B cell (primary cell): ENCODE measurements at regions not wholly inside any gene's neighbourhood (a gene's known extent, or its start where the extent isn't known, plus 50 kb on each side); places are given as distances from the start of the nearest gene placed in this dataset.

Experiments
- ATAC-seq: fragments of 200-7000 bp; cut with Tn5 transposase; one replicate; pipeline ENCODE4 v1.10.0; 2021; ENCODE audit warnings: low read depth, mild to moderate bottlenecking, moderate number of reproducible peaks, moderate library complexity
- CTCF ChIA-PET: fragments of 350-600 bp; sonication (Branson Sonifier 250); formaldehyde crosslinking; loops from one replicate; lab custom pipeline; 2021; ENCODE audit warnings: antibody characterized with exemption, inconsistent platforms; lab: Charles Lee
- POLR2A ChIA-PET: fragments of 350-600 bp; sonication (Branson Sonifier 250); formaldehyde crosslinking; loops from one replicate; lab custom pipeline; 2021; ENCODE audit warnings: antibody characterized with exemption; lab: Charles Lee
- DNase-seq: peaks from one replicate; pipeline ENCODE4 v3.0.0; 2013
- H2AFZ ChIP-seq: 2 replicates; pipeline ENCODE4 v1.6.1; 2012; ENCODE audit warnings: mild to moderate bottlenecking, low read depth, low read length; ENCODE audit not compliant: insufficient read depth, poor library complexity, severe bottlenecking
- H3K27ac ChIP-seq, 2 donors: 1 replicate in 1 of 2; 2 replicates in 1 of 2; pipeline ENCODE4 v1.5.1; 2012 to 2013; ENCODE audit warnings: low read length in 2 of 2, mild to moderate bottlenecking in 2 of 2, moderate library complexity in 1 of 2
- H3K27me3 ChIP-seq, 4 experiments: fragments of 200-600 bp in 1 of 4; sonication (generic) in 1 of 4; replicated peaks in 1 of 4; 1 replicate in 2 of 4; 2 replicates in 2 of 4; pipeline versions ENCODE4 v1.6.1 to v1.7.0; 2013 to 2016; ENCODE audit warnings: low read length in 3 of 4, mild to moderate bottlenecking in 2 of 4, mixed read lengths in 1 of 4, moderate library complexity in 1 of 4; ENCODE audit not compliant: insufficient read depth in 4 of 4, control insufficient read depth in 3 of 4; ENCODE audit errors: control extremely low read depth in 1 of 4
- H3K36me3 ChIP-seq, 2 experiments: replicated peaks in 1 of 2; 1 replicate in 1 of 2; 2 replicates in 1 of 2; pipeline versions ENCODE4 v1.6.1 to v1.7.1; 2013; ENCODE audit warnings: low read length in 1 of 2; ENCODE audit not compliant: insufficient read depth in 2 of 2, control insufficient read depth in 1 of 2; ENCODE audit errors: control extremely low read depth in 1 of 2, extremely low read depth in 1 of 2
- H3K4me1 ChIP-seq, 2 donors: fragments of 200-600 bp in 1 of 2; sonication (generic) in 1 of 2; 1 replicate in 1 of 2; 2 replicates in 1 of 2; pipeline versions ENCODE4 v1.5.1 to v1.6.1; 2013 to 2017; ENCODE audit warnings: low read length in 2 of 2; ENCODE audit not compliant: control insufficient read depth in 2 of 2, insufficient read depth in 2 of 2
- H3K4me2 ChIP-seq: replicated peaks from 2 replicates; pipeline ENCODE3; 2012; ENCODE audit warnings: mild to moderate bottlenecking, low read depth, low read length; ENCODE audit not compliant: poor library complexity, severe bottlenecking
- H3K4me3 ChIP-seq, 5 experiments: fragments of 200-600 bp in 1 of 5; sonication (generic) in 1 of 5; 1 replicate in 3 of 5; 2 replicates in 2 of 5; pipeline versions ENCODE4 v1.5.1 to v1.7.0; 2011 to 2016; ENCODE audit warnings: low read length in 4 of 5, mild to moderate bottlenecking in 4 of 5, low read depth in 2 of 5, control low read depth in 1 of 5, moderate library complexity in 1 of 5; ENCODE audit not compliant: insufficient read depth in 1 of 5; ENCODE audit errors: control extremely low read depth in 1 of 5, extremely low read depth in 1 of 5
- H3K79me2 ChIP-seq: fragments of 200-600 bp; sonication (generic); one replicate; pipeline ENCODE4 v1.6.0; 2016; ENCODE audit warnings: low read length; ENCODE audit not compliant: control insufficient read depth, insufficient read depth
- H3K9ac ChIP-seq: fragments of 200-600 bp; sonication (generic); 2 replicates; pipeline ENCODE4 v1.6.1; 2017; ENCODE audit warnings: mild to moderate bottlenecking, low read length, moderate library complexity
- H3K9me3 ChIP-seq, 3 donors: one replicate each; pipeline versions ENCODE4 v1.6.1 to v1.7.1; 2013; ENCODE audit warnings: low read length in 2 of 3; ENCODE audit not compliant: control insufficient read depth in 2 of 3, insufficient read depth in 1 of 3; ENCODE audit errors: control extremely low read depth in 1 of 3
- H4K20me1 ChIP-seq: 2 replicates; pipeline ENCODE4 v1.6.0; 2012; ENCODE audit warnings: mild to moderate bottlenecking, low read length; ENCODE audit not compliant: insufficient read depth, control insufficient read depth, poor library complexity, severe bottlenecking
- H3K27ac Mint-ChIP-seq: one replicate; pipeline ENCODE4 v1.8.0; 2021; ENCODE audit warnings: mixed read lengths
- H3K27me3 Mint-ChIP-seq: one replicate; pipeline ENCODE4 v1.8.0; 2021; ENCODE audit warnings: mixed read lengths
- H3K4me1 Mint-ChIP-seq: one replicate; pipeline ENCODE4 v1.8.0; 2021; ENCODE audit warnings: mixed read lengths
- H3K4me3 Mint-ChIP-seq: one replicate; pipeline ENCODE4 v1.8.0; 2021; ENCODE audit warnings: mixed read lengths
- H3K9me3 Mint-ChIP-seq: one replicate; pipeline ENCODE4 v1.8.0; 2022; ENCODE audit warnings: mixed read lengths; ENCODE audit not compliant: insufficient read depth
- EZH2 ChIP-seq: IDR thresholded peaks from 2 replicates; pipeline ENCODE4 v1.6.1; 2012; ENCODE audit warnings: borderline replicate concordance, low read depth, mild to moderate bottlenecking, moderate library complexity, low read length; ENCODE audit not compliant: insufficient read depth, poor library complexity, severe bottlenecking
- WGBS: methylation state at CpG from one replicate; pipeline ENCODE4 v1.1.5; 2013; ENCODE audit warnings: missing lambda C conversion rate; ENCODE audit not compliant: insufficient coverage; 5-methylcytosine and 5-hydroxymethylcytosine counted together
- intact Hi-C: fragments of 100-400 bp; cut with micrococcal nuclease; formaldehyde crosslinking; loops from one replicate; pipeline ENCODE4 v1.10.0; 2022
- TF ChIP-seq, protein P1 (sequence below): fragments of 200-600 bp; IDR thresholded peaks from one replicate; pipeline ENCODE4 v1.8.0; 2022; ENCODE audit warnings: antibody characterized with exemption, mild to moderate bottlenecking

DNA sequence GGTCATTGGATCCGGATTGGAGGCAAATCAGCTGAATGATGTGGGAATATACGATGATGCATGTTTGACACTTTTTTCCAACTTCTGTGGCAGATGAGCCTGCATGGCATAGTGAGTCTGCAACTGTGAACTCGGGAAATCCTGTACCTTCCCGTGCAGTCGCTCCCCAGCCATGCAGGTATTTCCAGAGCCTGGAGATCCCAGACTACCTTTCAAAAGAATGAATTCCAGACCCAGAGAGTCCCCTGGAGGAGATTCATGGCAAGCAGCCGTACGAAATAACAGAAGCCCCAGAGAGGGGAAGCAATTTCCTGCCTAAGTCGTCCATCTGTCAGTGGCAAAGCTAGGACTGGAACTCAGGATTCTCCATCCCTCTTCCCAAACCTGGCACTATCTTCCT, 75.7 kb upstream of the FAM20A start:
- no peaks in the 10 kb centered on the region for H3K4me1 Mint-ChIP-seq

DNA sequence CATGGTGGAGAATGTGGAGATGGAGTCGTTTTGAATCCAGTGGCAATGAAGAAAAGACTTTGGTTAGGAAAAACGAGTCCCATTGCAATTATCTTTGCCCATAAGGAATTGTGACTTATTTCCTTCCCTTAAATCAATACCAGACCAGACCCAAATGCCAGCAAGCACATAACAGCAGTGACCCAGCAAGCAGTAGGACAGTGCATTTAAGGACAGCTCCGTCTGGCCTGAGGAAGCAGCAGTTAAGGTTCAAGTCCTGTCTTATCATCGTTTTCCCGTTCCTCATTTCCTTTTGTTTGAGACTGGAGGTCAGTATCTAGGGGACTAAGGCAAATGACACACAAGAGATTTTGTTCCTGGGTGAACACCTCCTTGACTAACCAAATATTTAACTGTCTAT, 74.6 kb upstream of the FAM20A start:
- no peaks in the 10 kb centered on the region for H3K4me1 ChIP-seq
- no peaks in the 10 kb centered on the region for H4K20me1 ChIP-seq
- peaks cover 0 to 1% (median 0%) of the 10 kb centered on the region in 3 donors for H3K9me3 ChIP-seq
- intact Hi-C loops = no loop called here
- ATAC-seq (no peak), DNase-seq (no peak)
- H2AFZ ChIP-seq = no peak overlapping the region
- H3K4me3 ChIP-seq = no peak overlapping the region
- TF ChIP-seq EZH2 = no peak
- TF ChIP-seq, protein P1, sequence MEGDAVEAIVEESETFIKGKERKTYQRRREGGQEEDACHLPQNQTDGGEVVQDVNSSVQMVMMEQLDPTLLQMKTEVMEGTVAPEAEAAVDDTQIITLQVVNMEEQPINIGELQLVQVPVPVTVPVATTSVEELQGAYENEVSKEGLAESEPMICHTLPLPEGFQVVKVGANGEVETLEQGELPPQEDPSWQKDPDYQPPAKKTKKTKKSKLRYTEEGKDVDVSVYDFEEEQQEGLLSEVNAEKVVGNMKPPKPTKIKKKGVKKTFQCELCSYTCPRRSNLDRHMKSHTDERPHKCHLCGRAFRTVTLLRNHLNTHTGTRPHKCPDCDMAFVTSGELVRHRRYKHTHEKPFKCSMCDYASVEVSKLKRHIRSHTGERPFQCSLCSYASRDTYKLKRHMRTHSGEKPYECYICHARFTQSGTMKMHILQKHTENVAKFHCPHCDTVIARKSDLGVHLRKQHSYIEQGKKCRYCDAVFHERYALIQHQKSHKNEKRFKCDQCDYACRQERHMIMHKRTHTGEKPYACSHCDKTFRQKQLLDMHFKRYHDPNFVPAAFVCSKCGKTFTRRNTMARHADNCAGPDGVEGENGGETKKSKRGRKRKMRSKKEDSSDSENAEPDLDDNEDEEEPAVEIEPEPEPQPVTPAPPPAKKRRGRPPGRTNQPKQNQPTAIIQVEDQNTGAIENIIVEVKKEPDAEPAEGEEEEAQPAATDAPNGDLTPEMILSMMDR = no peak
- H3K9ac ChIP-seq = no peak overlapping the region
- no peak overlapping the region for H3K4me2 ChIP-seq
- POLR2A ChIA-PET = no interaction called here
- CTCF ChIA-PET = no interaction called here
- H3K4me1 Mint-ChIP-seq = no peaks in the 10 kb centered on the region
- peaks cover 17% of the 10 kb centered on the region for H3K27me3 Mint-ChIP-seq
- H3K79me2 ChIP-seq = no peaks in the 10 kb centered on the region
- H3K4me3 Mint-ChIP-seq = no peak overlapping the region
- 79% methylated on average over 3 of the region's 5 CpGs for WGBS
- no peaks in the 10 kb centered on the region for H3K36me3 ChIP-seq
- H3K9me3 Mint-ChIP-seq = no peaks in the 10 kb centered on the region
- H3K27ac ChIP-seq = no peak overlapping the region
- no peaks in the 10 kb centered on the region for H3K27me3 ChIP-seq
- no peak overlapping the region for H3K27ac Mint-ChIP-seq

More for the DNA sequence above, 75.7 kb upstream of the FAM20A start:
- H2AFZ ChIP-seq = no peak overlapping the region
- 84% methylated on average over 3 of the region's 8 CpGs for whole genome bisulfite sequencing
- H3K9me3 ChIP-seq = peaks cover 0 to 1% (median 0%) of the 10 kb centered on the region in 3 donors
- H3K4me3 Mint-ChIP-seq = no peak overlapping the region
- no peak overlapping the region for H3K27ac Mint-ChIP-seq
- CTCF ChIA-PET = no interaction called here
- no peak overlapping the region for H3K27ac ChIP-seq
- no peak for ATAC-seq
- TF ChIP-seq EZH2 = no peak
- TF ChIP-seq, protein P1 = no peak
- no peaks in the 10 kb centered on the region for H3K79me2 ChIP-seq
- DNase-seq = no peak
- H3K9ac ChIP-seq = no peak overlapping the region
- H3K36me3 ChIP-seq = no peaks in the 10 kb centered on the region
- H3K4me3 ChIP-seq = no peak overlapping the region
- POLR2A ChIA-PET = no interaction called here
- peaks cover 12% of the 10 kb centered on the region for H3K27me3 Mint-ChIP-seq
- no peaks in the 10 kb centered on the region for H3K4me1 ChIP-seq
- H3K27me3 ChIP-seq = no peaks in the 10 kb centered on the region
- no peaks in the 10 kb centered on the region for H3K9me3 Mint-ChIP-seq
- H3K4me2 ChIP-seq = no peak overlapping the region
- H4K20me1 ChIP-seq = no peaks in the 10 kb centered on the region
- intact Hi-C loops = no loop called here
